WTC11 (cell line): ENCODE measurements at regions not wholly inside any gene's neighbourhood (a gene's known extent, or its start where the extent isn't known, plus 50 kb on each side); places are given as distances from the start of the nearest gene placed in this dataset.

ENCODE experiments used
- ATAC-seq: fragments of 200-7000 bp; cut with Tn5 transposase; 2 replicates; pipeline ENCODE4 v1.10.0; 2021; ENCODE audit warnings: mild to moderate bottlenecking, moderate library complexity
- CTCF ChIA-PET: fragments of 300-600 bp; sonication (Branson Sonifier 250); formaldehyde crosslinking; loops from one replicate; lab custom pipeline; 2021; ENCODE audit warnings: antibody characterized with exemption; lab: Charles Lee
- POLR2A ChIA-PET: fragments of 350-600 bp; sonication (Branson Sonifier 250); formaldehyde crosslinking; loops from one replicate; lab custom pipeline; 2021; ENCODE audit warnings: antibody characterized with exemption; lab: Charles Lee
- DNase-seq: peaks from one replicate; pipeline ENCODE4 v3.0.0; 2021; ENCODE audit warnings: low spot score
- H3K27ac Mint-ChIP-seq: 2 replicates; pipeline ENCODE4 v1.8.0; 2021; ENCODE audit warnings: mixed read lengths
- H3K27me3 Mint-ChIP-seq: 2 replicates; pipeline ENCODE4 v1.8.0; 2021; ENCODE audit warnings: low read depth, mild to moderate bottlenecking, moderate library complexity, mixed read lengths
- H3K36me3 Mint-ChIP-seq: 2 replicates; pipeline ENCODE4 v1.8.0; 2021; ENCODE audit warnings: mixed read lengths
- H3K4me1 Mint-ChIP-seq: 2 replicates; pipeline ENCODE4 v1.8.0; 2022; ENCODE audit warnings: mixed read lengths
- H3K4me3 Mint-ChIP-seq: 2 replicates; pipeline ENCODE4 v1.8.0; 2021; ENCODE audit warnings: mild to moderate bottlenecking, moderate library complexity, mixed read lengths
- H3K9me3 Mint-ChIP-seq: 2 replicates; pipeline ENCODE4 v1.8.0; 2021; ENCODE audit warnings: mixed read lengths
- ARID4B ChIP-seq: sonication (generic); formaldehyde crosslinking; IDR thresholded peaks from 2 replicates; pipeline ENCODE4 v1.8.0; 2023; ENCODE audit warnings: missing genetic modification reagents, mild to moderate bottlenecking, borderline replicate concordance
- CTCF ChIP-seq: fragments of 200-600 bp; IDR thresholded peaks from 2 replicates; pipeline ENCODE4 v1.8.0; 2022; ENCODE audit warnings: antibody characterized with exemption
- ELF4 ChIP-seq: sonication (generic); formaldehyde crosslinking; IDR thresholded peaks from 2 replicates; pipeline ENCODE4 v1.8.1; 2022; ENCODE audit warnings: low read depth, mild to moderate bottlenecking, moderate library complexity, missing genetic modification reagents
- FOXJ3 ChIP-seq: sonication (generic); formaldehyde crosslinking; IDR thresholded peaks from 2 replicates; pipeline ENCODE4 v1.9.0; 2021; ENCODE audit warnings: missing genetic modification reagents, mild to moderate bottlenecking, borderline replicate concordance
- JUN ChIP-seq: sonication (generic); formaldehyde crosslinking; IDR thresholded peaks from 2 replicates; pipeline ENCODE4 v1.8.0; 2023; ENCODE audit warnings: mild to moderate bottlenecking, missing genetic modification reagents
- MAX ChIP-seq: sonication (generic); formaldehyde crosslinking; IDR thresholded peaks from 2 replicates; pipeline ENCODE4 v1.8.0; 2022; ENCODE audit warnings: mild to moderate bottlenecking, missing genetic modification reagents
- MXD4 ChIP-seq: fragments of 250-450 bp; sonication (Bioruptor Pico); IDR thresholded peaks from 2 replicates; pipeline ENCODE4 v1.8.0; 2021; ENCODE audit warnings: mild to moderate bottlenecking, moderate library complexity, borderline replicate concordance
- OVOL2 ChIP-seq: fragments of 250-450 bp; sonication (Bioruptor Pico); IDR thresholded peaks from 2 replicates; pipeline ENCODE4 v1.9.0; 2021; ENCODE audit warnings: mild to moderate bottlenecking, borderline replicate concordance
- STAT6 ChIP-seq: sonication (generic); formaldehyde crosslinking; conservative IDR thresholded peaks from 2 replicates; pipeline ENCODE4 v1.8.1; 2023; ENCODE audit warnings: mild to moderate bottlenecking, low read depth, missing genetic modification reagents, moderate library complexity
- TEAD4 ChIP-seq: sonication (generic); formaldehyde crosslinking; IDR thresholded peaks from 2 replicates; pipeline ENCODE4 v1.8.0; 2022; ENCODE audit warnings: mild to moderate bottlenecking, missing genetic modification reagents
- USF1 ChIP-seq: sonication (generic); formaldehyde crosslinking; IDR thresholded peaks from 2 replicates; pipeline ENCODE4 v1.8.0; 2022; ENCODE audit warnings: mild to moderate bottlenecking, missing genetic modification reagents
- ZNF671 ChIP-seq: fragments of 250-450 bp; sonication (Bioruptor Pico); IDR thresholded peaks from 2 replicates; pipeline ENCODE4 v1.8.0; 2021; ENCODE audit warnings: mild to moderate bottlenecking

GRCh38 chr16:8377864-8378263, 212.4 kb downstream of the TMEM114 start:
- POLR2A ChIA-PET, result no interaction called here
- peaks cover 97% of the 10 kb centered on the region for H3K9me3 Mint-ChIP-seq

More at GRCh38 chr16:8377864-8378263, 212.4 kb downstream of the TMEM114 start:
- TF ChIP-seq CTCF, result no peak
- no peak for TF ChIP-seq MXD4 (CRISPR knock-in tag)
- no peak for TF ChIP-seq ZNF671 (CRISPR knock-in tag)
- no peak for TF ChIP-seq ARID4B (CRISPR knock-in tag)
- TF ChIP-seq MAX (CRISPR knock-in tag), result no peak
- TF ChIP-seq ELF4, result no peak
- TF ChIP-seq TEAD4, result no peak
- TF ChIP-seq OVOL2 (CRISPR knock-in tag), result no peak
- no peak for TF ChIP-seq STAT6 (CRISPR knock-in tag)
- TF ChIP-seq FOXJ3 (CRISPR knock-in tag), result no peak
- TF ChIP-seq USF1 (CRISPR knock-in tag), result no peak
- TF ChIP-seq JUN, result no peak
- Mint-ChIP-seq H3K27me3 (peaks cover 6% of the 10 kb centered on the region), H3K27ac (no peak overlapping the region), H3K4me3 (no peak overlapping the region), H3K36me3 (peaks cover 85% of the 10 kb centered on the region), H3K4me1 (no peaks in the 10 kb centered on the region)
- DNase-seq, result no peak
- CTCF ChIA-PET, result no interaction called here
- ATAC-seq, result no peak
